IPS-NIHi11 (cell line): ENCODE measurements at regions not wholly inside any gene's neighbourhood (a gene's known extent, or its start where the extent isn't known, plus 50 kb on each side); places are given as distances from the start of the nearest gene placed in this dataset.

Experiments used
- DNase-seq: peaks from one replicate; pipeline ENCODE4 v3.0.0; 2012; ENCODE audit warnings: mixed read lengths, low spot score

DNA sequence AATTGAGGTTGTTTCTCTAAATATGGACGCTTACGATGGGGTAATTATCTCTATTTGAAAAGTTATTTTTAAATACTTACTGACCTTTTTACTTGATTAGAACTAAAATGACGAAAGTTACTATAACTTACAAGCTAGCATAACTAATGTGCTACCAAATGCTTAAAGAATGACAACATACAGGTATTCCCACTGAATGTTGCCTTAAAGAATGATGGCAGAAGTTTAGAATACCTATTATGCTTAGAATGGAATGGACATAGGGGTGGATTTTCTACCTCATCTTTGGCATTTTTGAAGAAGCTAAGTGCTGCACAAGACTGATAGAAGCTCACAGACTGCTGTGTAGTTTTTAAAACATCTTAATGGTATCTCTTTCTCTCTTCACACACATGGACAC lies 284.8 kb downstream of the THBS2 start:
- DNase-seq: no peak

DNA sequence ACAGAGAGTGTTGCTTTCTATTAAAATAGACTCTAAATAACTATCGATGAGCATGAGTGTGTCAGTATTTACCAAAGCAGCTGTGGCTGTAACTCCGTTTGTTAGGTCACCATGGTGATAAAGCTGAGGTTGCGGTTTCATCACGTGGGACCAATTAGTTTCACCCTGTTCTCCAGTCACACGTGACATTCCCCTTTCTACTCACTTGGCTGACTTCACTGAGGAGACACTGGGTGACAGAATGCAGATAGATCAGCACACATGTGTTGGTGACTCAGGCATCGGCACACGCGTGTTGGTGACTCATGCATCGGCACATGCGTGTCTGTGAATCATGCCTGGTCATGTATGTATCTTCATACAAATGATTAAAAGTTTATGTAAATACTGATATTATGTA lies 285.4 kb downstream of the THBS2 start:
- no peak for DNase-seq

DNA sequence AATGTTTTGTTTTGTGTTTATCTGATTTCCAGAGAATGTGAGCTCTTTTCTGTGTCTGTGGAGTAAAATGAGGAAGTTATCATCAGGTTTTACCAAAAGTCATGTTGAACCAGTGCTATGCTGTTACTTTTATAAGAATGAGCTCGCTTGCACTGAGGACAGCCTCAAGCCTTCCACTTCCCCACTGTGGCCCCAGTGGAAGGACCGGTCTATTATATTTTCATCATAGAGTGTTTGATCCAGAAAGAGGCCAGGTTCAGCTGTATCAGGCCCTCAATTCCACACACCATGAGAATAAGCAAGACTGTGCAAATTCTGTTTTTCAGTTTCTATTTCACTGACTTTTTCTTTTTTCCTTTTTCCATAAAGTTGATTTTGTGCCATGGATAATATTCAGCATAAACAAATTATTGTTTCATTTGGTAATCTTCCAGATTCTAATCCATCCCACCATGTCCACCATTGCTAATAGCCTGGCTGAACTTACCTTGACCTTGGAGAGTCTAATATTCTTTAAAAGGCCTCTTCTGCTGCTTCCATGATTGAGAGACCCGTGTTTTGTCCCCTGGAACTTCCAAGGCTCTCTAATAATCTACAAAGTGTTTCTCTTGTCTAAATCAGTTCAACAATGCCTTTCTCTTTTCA lies 286.2 kb downstream of the THBS2 start:
- no peak for DNase-seq

DNA sequence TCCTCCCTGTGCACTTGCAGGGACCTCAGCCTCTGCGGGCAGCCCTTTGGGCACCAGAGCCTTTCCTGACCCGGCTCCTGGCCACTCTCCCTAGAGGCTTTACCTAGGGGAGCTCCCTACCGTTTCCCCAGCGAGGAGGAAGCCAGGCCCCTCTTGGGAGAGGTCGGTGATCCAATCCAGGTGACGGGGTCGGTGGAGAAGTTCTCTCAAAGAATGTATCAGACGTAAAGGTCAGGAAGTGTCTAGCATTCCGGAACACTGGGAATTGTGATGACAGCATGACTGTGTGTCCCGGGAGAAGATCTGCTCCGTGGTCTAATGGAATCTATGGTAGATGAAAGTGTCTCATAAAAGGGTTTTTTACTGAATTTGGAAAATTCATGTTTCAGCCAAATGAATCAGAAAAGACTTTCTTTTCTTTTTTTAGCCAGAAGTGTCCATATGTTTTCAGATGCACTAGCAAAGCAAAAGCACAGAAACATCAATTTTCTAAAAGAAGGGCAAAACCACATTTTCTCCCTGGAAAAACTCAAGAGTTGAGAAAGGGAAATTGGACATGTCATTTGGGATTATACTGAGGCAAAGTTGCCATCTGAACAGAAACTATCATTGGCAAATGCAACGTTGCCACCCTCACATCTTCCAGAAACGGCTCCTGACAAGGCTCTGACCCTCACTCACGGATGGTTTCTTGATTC lies 289.4 kb downstream of the THBS2 start:
- DNase-seq: no peak

GRCh38 chr6:168962886-168963285 lies 290.8 kb downstream of the THBS2 start:
- DNase-seq: no peak

DNA sequence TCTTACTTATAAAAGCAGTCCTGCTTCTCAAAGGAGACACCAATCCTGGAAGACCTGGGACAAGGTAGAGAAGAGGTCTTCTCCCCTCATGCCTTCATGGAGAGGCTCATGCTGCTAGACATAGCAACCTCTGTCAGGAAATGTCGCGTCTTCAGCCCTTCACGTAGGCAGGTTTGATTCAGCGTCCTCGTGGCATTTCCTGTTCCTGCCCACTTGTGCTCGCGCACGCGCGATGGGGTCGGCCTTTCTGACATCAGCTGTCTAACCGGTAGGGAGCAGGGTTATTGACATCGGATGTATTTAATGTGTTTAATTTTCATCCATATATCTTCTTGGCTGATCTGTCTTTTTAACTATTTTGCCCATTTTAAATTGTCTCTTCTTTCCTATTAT lies 292.4 kb downstream of the THBS2 start:
- DNase-seq: no peak

- DNase-seq: no peak
Measured at GRCh38 chr6:168960551-168961263, 292.9 kb downstream of the THBS2 start.

GRCh38 chr6:168959696-168960095 lies 293.9 kb downstream of the THBS2 start:
- no peak for DNase-seq

GRCh38 chr6:168956884-168957730 lies 296.5 kb downstream of the THBS2 start:
- DNase-seq: peak; percentile 82

- DNase-seq: no peak
Measured at GRCh38 chr6:168956141-168956838, 297.4 kb downstream of the THBS2 start.

DNA sequence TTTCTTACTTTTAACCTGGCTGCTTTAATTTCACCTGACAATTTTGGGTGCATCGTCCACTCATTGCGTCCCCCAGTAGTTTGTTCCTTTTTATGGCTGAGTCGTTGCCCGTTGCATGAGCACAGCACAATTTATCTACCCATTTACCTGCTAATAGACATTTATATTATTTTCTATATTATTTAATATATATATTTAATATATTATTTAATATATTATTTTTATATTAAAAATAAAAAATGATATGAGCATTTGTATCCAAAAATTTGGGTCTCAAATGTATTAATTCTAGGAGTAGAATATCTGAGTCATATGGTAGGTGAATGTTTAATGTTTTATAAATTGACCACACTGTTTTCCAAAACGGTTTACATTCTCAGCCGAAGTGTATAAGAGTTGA lies 300.2 kb downstream of the THBS2 start:
- no peak for DNase-seq

- DNase-seq: no peak
Measured at GRCh38 chr6:168951217-168951616, 302.4 kb downstream of the THBS2 start.

- no peak for DNase-seq
Measured at GRCh38 chr6:168950858-168951214, 302.8 kb downstream of the THBS2 start.

DNA sequence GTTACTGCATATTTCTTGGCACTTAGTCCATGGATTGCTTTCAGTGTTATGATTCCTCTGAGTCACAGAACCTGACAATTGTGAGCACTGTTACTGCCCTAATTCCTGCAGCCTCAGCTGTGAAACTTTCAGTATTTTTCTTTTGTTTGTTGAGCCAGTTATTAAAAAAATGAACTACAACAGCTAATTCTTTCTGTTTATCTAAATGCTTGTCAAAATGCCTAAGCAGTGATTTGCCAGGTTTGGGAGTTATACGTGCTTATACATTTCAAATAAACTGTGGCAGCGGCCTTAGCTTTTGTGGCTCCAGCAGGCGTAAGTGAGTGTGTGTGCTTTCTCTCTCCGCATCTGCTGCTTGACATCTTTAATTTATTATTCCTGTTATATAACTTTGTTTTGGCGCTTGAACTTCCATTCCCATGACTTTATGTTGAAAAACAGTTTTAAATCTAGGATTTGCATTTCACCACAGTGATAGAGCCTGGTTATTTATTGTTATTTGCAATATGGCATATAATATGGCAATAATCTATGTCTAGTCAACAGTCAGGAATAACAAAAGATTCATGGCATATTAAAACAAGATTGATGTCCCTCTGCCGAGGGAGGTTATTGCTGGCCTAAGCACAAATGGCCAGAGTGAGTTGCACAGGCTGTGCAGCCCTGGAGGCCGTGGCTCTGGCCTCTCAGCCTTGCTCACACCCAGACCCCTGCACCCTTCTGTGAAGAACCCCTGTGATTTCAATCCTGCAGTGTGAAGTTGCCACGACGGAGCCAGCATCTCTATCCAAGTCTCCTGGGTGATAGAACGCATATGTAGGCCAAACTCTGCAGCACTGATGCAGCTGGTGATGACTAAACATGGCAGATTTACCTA lies 303.4 kb downstream of the THBS2 start:
- no peak for DNase-seq

DNA sequence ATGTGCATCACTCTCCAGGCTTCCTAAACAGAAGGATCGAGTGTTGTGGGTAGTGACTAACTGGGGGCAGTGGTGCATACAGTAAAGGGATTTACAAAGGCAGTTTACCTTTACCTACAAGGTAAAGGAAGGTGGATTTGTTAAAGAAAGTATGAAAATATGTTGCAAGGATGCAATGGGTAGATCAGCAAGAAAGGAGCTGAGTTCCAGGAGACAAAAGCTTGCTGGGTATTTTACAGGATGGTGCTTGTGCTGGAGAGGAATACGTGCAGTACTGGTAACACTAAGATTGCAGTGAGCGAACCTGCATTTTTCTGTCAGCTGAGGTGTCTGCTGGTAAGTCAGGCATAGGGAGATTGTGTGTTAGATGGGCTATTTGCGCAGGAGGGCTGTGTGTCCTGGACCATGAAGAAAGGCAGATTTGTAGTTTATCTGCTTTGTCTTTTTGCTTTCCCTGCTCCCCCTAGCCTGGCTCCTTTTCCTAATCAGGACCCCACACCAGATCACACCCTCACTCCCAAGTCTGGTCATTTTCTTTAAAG lies 304.6 kb downstream of the THBS2 start:
- DNase-seq: no peak

- DNase-seq: no peak
Measured at GRCh38 chr6:168948002-168948401, 305.6 kb downstream of the THBS2 start.

DNA sequence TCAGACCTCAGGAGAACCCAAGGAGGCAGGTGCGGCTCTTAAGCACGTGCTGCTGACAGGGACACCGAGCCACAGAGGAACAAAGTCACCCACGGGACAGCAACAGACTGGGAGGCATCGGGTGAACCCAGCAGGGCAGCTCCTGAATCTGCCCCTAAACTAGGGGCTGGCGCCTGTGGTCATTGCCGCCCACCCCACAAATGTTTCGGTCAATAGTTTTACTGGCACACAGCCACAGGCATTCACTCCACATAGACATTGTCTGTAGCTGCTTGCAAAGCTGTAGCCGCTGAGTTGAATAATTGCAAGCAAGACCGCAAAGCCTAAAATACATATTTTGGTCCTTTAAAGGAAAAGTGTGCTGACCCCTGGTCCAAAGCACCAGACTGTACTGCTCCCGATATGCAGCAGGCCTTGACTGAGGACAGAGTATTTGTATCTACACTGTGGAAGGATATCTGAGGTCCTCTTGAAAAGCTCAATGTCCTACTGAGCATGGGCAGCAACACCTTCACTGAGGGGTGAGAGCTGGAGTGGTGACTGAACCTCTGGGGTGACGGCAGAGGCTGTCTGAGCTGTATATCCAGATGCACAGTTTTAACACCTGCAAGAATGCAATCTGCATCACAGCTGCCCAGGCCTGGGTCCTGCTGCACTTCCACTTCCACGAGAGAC lies 310.3 kb downstream of the THBS2 start:
- no peak for DNase-seq

- no peak for DNase-seq
Measured at GRCh38 chr6:168942646-168943045, 311.0 kb downstream of the THBS2 start.

GRCh38 chr6:168941036-168941435 lies 312.6 kb downstream of the THBS2 start:
- DNase-seq: no peak

DNA sequence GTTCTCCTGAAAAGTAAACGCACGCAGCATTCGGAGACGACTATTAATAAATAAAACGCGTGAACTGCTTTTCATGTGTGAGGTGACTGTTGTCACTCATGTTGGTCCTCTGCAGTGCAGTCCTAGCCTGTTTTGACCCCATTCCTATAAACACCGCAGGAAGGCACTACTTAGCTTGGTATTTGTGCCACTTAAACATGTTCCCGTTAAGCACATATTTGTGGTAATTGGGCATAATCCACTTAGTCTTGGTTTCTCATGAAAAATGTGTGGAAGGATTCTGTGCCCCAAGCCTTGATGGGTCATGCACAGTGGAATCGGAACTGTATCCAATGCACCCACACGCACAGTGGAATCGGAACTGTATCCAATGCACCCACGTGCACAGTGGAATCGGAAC lies 313.9 kb downstream of the THBS2 start:
- DNase-seq: no peak
